SK-N-SH (cell line): ENCODE measurements at regions not wholly inside any gene's neighbourhood (a gene's known extent, or its start where the extent isn't known, plus 50 kb on each side); places are given as distances from the start of the nearest gene placed in this dataset.
"Not testable (repeated sequence)": the region's sequence is repeated elsewhere in the genome, so short reads cannot be mapped to it uniquely, and the experiment has no call there.

Source experiments
- CTCF ChIA-PET: fragments of 300-600, 350-600 bp; formaldehyde crosslinking; extraction: SDS; loops from one replicate; lab custom pipeline; 2021; lab: Yijun Ruan, JAX
- POLR2A ChIA-PET: fragments of 350-600 bp; sonication (Branson Sonifier 250); formaldehyde crosslinking; extraction: SDS; loops from one replicate; lab custom pipeline; 2020; ENCODE audit warnings: antibody characterized with exemption, inconsistent platforms; lab: Yijun Ruan, JAX
- DNase-seq: peaks from one replicate; pipeline ENCODE4 v3.0.0; 2012
- H2AFZ ChIP-seq: fragments of 200-600 bp; sonication (generic); 2 replicates; pipeline ENCODE4 v1.8.1; 2016; ENCODE audit warnings: antibody characterized with exemption, mild to moderate bottlenecking, low read depth
- H3F3A ChIP-seq: fragments of 200-600 bp; sonication (generic); replicated peaks from 2 replicates; pipeline ENCODE3; 2016; ENCODE audit warnings: antibody characterized with exemption, mild to moderate bottlenecking; ENCODE audit not compliant: insufficient read depth
- H3K27ac ChIP-seq, 2 experiments: fragments of 200-500 bp in 1 of 2; fragments of 200-600 bp in 1 of 2; sonication (Bioruptor generic) in 1 of 2; sonication (generic), shearing (Covaris generic) in 1 of 2; 2 replicates each; pipeline versions ENCODE4 v1.5.1 to v1.6.1; 2014 to 2016; ENCODE audit warnings: low read depth in 2 of 2, inconsistent platforms in 1 of 2, low read length in 1 of 2, mild to moderate bottlenecking in 1 of 2, mixed read lengths in 1 of 2
- H3K27me3 ChIP-seq: fragments of 200-600 bp; sonication (generic), shearing (Covaris generic); 2 replicates; pipeline ENCODE4 v1.6.1; 2016; ENCODE audit warnings: mixed run types; ENCODE audit not compliant: insufficient read depth
- H3K36me3 ChIP-seq, 2 experiments: fragments of 200-500 bp in 1 of 2; fragments of 200-600 bp in 1 of 2; sonication (Bioruptor generic) in 1 of 2; sonication (generic) in 1 of 2; replicated peaks in 1 of 2; 2 replicates each; pipeline versions ENCODE3 to v1.5.1; 2014 to 2016; ENCODE audit warnings: low read length in 1 of 2, mild to moderate bottlenecking in 1 of 2; ENCODE audit not compliant: insufficient read depth in 2 of 2, control insufficient read depth in 1 of 2
- H3K4me1 ChIP-seq, 2 experiments: fragments of 200-500 bp in 1 of 2; fragments of 200-600 bp in 1 of 2; sonication (Bioruptor generic) in 1 of 2; sonication (generic), shearing (Covaris generic) in 1 of 2; 2 replicates each; pipeline versions ENCODE4 v1.5.1 to v1.6.1; 2014 to 2016; ENCODE audit warnings: low read depth in 1 of 2, low read length in 1 of 2, mixed run types in 1 of 2; ENCODE audit not compliant: insufficient read depth in 2 of 2, control insufficient read depth in 1 of 2
- H3K4me2 ChIP-seq: fragments of 200-600 bp; sonication (generic), shearing (Covaris generic); 2 replicates; pipeline ENCODE4 v1.6.1; 2017; ENCODE audit warnings: mixed run types
- H3K4me3 ChIP-seq, 2 experiments: fragments of 200-500 bp in 1 of 2; fragments of 200-600 bp in 1 of 2; sonication (Bioruptor generic) in 1 of 2; sonication (generic), shearing (Covaris generic) in 1 of 2; 2 replicates each; pipeline versions ENCODE4 v1.5.1 to v1.8.1; 2014 to 2016; ENCODE audit warnings: low read depth in 2 of 2, inconsistent platforms in 1 of 2, low read length in 1 of 2, mild to moderate bottlenecking in 1 of 2, mixed read lengths in 1 of 2, moderate library complexity in 1 of 2
- H3K79me2 ChIP-seq: fragments of 200-600 bp; sonication (generic); 2 replicates; pipeline ENCODE4 v1.8.1; 2017; ENCODE audit warnings: mild to moderate bottlenecking; ENCODE audit not compliant: insufficient read depth
- H3K9ac ChIP-seq: fragments of 200-600 bp; sonication (generic); 2 replicates; pipeline ENCODE4 v1.6.1; 2017; ENCODE audit warnings: mixed run types
- H3K9me2 ChIP-seq: fragments of 200-600 bp; sonication (generic); 2 replicates; pipeline ENCODE4 v1.6.1; 2017; ENCODE audit warnings: mixed run types
- H3K9me3 ChIP-seq: fragments of 200-600 bp; sonication (generic); 2 replicates; pipeline ENCODE4 v1.6.1; 2017; ENCODE audit warnings: mixed run types, mild to moderate bottlenecking, moderate library complexity
- H4K20me1 ChIP-seq: fragments of 200-600 bp; sonication (generic); 2 replicates; pipeline ENCODE4 v1.6.1; 2017; ENCODE audit warnings: mild to moderate bottlenecking, mixed run types; ENCODE audit not compliant: insufficient read depth
- FOSL2 ChIP-seq: IDR thresholded peaks from 2 replicates; pipeline ENCODE4 v1.4.0; 2012; ENCODE audit warnings: low read depth, mild to moderate bottlenecking, moderate library complexity, borderline replicate concordance
- FOXJ3 ChIP-seq: sonication (generic); formaldehyde crosslinking; IDR thresholded peaks from 2 replicates; pipeline ENCODE4 v1.5.1; 2020; ENCODE audit warnings: mild to moderate bottlenecking, missing genetic modification reagents
- GATA2 ChIP-seq: sonication (generic); formaldehyde crosslinking; IDR thresholded peaks from 2 replicates; pipeline ENCODE4 v1.5.0; 2020; ENCODE audit warnings: mild to moderate bottlenecking, missing genetic modification reagents
- JUND ChIP-seq: IDR thresholded peaks from 2 replicates; pipeline ENCODE4 v1.4.0; 2012
- NFIC ChIP-seq: IDR thresholded peaks from 2 replicates; pipeline ENCODE4 v1.4.0; 2012; ENCODE audit warnings: borderline replicate concordance
- NRF1 ChIP-seq: IDR thresholded peaks from 2 replicates; pipeline ENCODE4 v1.6.1; 2012; ENCODE audit warnings: low read depth, mild to moderate bottlenecking, low read length
- RAD21 ChIP-seq: IDR thresholded peaks from 2 replicates; pipeline ENCODE4 v1.6.1; 2012; ENCODE audit warnings: mild to moderate bottlenecking, low read length
- RCOR1 ChIP-seq: fragments of 150-350 bp; IDR thresholded peaks from 2 replicates; pipeline ENCODE4 v1.6.1; 2017; ENCODE audit warnings: antibody characterized with exemption, low read length
- RXRA ChIP-seq: IDR thresholded peaks from 2 replicates; pipeline ENCODE4 v1.4.0; 2012; ENCODE audit warnings: low read depth, mild to moderate bottlenecking, borderline replicate concordance
- SIN3A ChIP-seq: IDR thresholded peaks from 2 replicates; pipeline ENCODE4 v1.6.1; 2012; ENCODE audit warnings: low read depth, mild to moderate bottlenecking, low read length, moderate library complexity, borderline replicate concordance
- SMC3 ChIP-seq: IDR thresholded peaks from 2 replicates; pipeline ENCODE4 v1.6.1; 2012; ENCODE audit warnings: low read depth, low read length, improper control_type of control experiment
- TAF1 ChIP-seq: IDR thresholded peaks from 2 replicates; pipeline ENCODE4 v1.6.1; 2012; ENCODE audit warnings: low read depth, mild to moderate bottlenecking, low read length, moderate library complexity, borderline replicate concordance
- TEAD4 ChIP-seq: IDR thresholded peaks from 2 replicates; pipeline ENCODE4 v1.4.0; 2012; ENCODE audit warnings: mild to moderate bottlenecking, borderline replicate concordance; ENCODE audit not compliant: insufficient read depth
- YY1 ChIP-seq: IDR thresholded peaks from 2 replicates; pipeline ENCODE4 v1.4.0; 2012; ENCODE audit warnings: low read depth, mild to moderate bottlenecking
- WGBS: methylation state at CpG from one replicate; pipeline ENCODE4 v1.1.6; 2017; ENCODE audit warnings: low lambda C conversion rate; 5-methylcytosine and 5-hydroxymethylcytosine counted together
- TF ChIP-seq, protein P1 (sequence below): fragments of 150-350 bp; IDR thresholded peaks from 2 replicates; pipeline ENCODE4 v1.6.1; 2017; ENCODE audit warnings: antibody characterized with exemption, low read length, low read depth, borderline replicate concordance
- TF ChIP-seq, protein P2 (sequence below): IDR thresholded peaks from 2 replicates; pipeline ENCODE4 v1.4.0; 2012; ENCODE audit warnings: low read depth, borderline replicate concordance
- TF ChIP-seq, protein P3 (sequence below): IDR thresholded peaks from 2 replicates; pipeline ENCODE4 v1.4.0; 2012; ENCODE audit warnings: low read depth, borderline replicate concordance
- TF ChIP-seq, protein P4 (sequence below): IDR thresholded peaks from 2 replicates; pipeline ENCODE4; 2012
- TF ChIP-seq, protein P5 (sequence below): IDR thresholded peaks from 2 replicates; pipeline ENCODE4 v1.6.1; 2012; ENCODE audit warnings: mild to moderate bottlenecking, low read depth, low read length, moderate library complexity
- TF ChIP-seq, protein P6 (sequence below): fragments of 150-350 bp; IDR thresholded peaks from 2 replicates; pipeline ENCODE4 v1.6.1; 2016; ENCODE audit warnings: mild to moderate bottlenecking, low read depth, low read length

DNA sequence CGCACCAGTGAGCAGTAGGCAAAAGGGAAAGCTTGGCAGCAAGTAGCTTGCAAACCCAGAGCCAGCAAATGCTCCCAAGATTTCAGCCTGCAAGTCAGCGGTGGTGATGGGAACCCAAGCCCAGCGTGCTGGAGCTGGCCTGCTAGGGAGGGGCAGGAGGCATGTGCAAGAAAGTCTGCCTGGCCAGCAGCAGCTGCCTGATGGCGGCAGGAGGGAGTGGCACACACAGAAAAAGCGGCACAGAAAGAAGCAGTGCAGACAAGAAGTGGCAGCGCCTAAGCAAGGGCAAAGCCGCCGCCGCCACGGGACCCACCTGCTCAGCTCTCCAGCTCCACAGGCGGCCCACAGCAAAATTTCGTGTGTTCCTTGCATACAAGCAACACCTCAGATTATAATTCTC lies 1206.5 kb upstream of the PABPC4L start:
- H3K4me2 ChIP-seq = no peak overlapping the region
- H3K4me1 ChIP-seq = no peaks in the 10 kb centered on the region
- TF ChIP-seq NFIC (no peak), NRF1 (no peak), RAD21 (no peak), TEAD4 (no peak), FOXJ3 (CRISPR knock-in tag) (no peak), GATA2 (no peak), FOSL2 (no peak), SMC3 (no peak), SIN3A (no peak), RXRA (no peak), RCOR1 (no peak), YY1 (no peak), JUND (no peak), TAF1 (no peak)
- TF ChIP-seq, protein P1, sequence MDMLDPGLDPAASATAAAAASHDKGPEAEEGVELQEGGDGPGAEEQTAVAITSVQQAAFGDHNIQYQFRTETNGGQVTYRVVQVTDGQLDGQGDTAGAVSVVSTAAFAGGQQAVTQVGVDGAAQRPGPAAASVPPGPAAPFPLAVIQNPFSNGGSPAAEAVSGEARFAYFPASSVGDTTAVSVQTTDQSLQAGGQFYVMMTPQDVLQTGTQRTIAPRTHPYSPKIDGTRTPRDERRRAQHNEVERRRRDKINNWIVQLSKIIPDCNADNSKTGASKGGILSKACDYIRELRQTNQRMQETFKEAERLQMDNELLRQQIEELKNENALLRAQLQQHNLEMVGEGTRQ = no peak
- TF ChIP-seq, protein P2, sequence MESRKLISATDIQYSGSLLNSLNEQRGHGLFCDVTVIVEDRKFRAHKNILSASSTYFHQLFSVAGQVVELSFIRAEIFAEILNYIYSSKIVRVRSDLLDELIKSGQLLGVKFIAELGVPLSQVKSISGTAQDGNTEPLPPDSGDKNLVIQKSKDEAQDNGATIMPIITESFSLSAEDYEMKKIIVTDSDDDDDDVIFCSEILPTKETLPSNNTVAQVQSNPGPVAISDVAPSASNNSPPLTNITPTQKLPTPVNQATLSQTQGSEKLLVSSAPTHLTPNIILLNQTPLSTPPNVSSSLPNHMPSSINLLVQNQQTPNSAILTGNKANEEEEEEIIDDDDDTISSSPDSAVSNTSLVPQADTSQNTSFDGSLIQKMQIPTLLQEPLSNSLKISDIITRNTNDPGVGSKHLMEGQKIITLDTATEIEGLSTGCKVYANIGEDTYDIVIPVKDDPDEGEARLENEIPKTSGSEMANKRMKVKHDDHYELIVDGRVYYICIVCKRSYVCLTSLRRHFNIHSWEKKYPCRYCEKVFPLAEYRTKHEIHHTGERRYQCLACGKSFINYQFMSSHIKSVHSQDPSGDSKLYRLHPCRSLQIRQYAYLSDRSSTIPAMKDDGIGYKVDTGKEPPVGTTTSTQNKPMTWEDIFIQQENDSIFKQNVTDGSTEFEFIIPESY = no peak
- TF ChIP-seq, protein P3, sequence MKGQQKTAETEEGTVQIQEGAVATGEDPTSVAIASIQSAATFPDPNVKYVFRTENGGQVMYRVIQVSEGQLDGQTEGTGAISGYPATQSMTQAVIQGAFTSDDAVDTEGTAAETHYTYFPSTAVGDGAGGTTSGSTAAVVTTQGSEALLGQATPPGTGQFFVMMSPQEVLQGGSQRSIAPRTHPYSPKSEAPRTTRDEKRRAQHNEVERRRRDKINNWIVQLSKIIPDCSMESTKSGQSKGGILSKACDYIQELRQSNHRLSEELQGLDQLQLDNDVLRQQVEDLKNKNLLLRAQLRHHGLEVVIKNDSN = no peak
- TF ChIP-seq, protein P4, sequence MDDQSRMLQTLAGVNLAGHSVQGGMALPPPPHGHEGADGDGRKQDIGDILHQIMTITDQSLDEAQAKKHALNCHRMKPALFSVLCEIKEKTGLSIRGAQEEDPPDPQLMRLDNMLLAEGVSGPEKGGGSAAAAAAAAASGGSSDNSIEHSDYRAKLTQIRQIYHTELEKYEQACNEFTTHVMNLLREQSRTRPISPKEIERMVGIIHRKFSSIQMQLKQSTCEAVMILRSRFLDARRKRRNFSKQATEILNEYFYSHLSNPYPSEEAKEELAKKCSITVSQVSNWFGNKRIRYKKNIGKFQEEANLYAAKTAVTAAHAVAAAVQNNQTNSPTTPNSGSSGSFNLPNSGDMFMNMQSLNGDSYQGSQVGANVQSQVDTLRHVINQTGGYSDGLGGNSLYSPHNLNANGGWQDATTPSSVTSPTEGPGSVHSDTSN = no peak
- TF ChIP-seq, protein P5, sequence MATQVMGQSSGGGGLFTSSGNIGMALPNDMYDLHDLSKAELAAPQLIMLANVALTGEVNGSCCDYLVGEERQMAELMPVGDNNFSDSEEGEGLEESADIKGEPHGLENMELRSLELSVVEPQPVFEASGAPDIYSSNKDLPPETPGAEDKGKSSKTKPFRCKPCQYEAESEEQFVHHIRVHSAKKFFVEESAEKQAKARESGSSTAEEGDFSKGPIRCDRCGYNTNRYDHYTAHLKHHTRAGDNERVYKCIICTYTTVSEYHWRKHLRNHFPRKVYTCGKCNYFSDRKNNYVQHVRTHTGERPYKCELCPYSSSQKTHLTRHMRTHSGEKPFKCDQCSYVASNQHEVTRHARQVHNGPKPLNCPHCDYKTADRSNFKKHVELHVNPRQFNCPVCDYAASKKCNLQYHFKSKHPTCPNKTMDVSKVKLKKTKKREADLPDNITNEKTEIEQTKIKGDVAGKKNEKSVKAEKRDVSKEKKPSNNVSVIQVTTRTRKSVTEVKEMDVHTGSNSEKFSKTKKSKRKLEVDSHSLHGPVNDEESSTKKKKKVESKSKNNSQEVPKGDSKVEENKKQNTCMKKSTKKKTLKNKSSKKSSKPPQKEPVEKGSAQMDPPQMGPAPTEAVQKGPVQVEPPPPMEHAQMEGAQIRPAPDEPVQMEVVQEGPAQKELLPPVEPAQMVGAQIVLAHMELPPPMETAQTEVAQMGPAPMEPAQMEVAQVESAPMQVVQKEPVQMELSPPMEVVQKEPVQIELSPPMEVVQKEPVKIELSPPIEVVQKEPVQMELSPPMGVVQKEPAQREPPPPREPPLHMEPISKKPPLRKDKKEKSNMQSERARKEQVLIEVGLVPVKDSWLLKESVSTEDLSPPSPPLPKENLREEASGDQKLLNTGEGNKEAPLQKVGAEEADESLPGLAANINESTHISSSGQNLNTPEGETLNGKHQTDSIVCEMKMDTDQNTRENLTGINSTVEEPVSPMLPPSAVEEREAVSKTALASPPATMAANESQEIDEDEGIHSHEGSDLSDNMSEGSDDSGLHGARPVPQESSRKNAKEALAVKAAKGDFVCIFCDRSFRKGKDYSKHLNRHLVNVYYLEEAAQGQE = no peak
- TF ChIP-seq, protein P6, sequence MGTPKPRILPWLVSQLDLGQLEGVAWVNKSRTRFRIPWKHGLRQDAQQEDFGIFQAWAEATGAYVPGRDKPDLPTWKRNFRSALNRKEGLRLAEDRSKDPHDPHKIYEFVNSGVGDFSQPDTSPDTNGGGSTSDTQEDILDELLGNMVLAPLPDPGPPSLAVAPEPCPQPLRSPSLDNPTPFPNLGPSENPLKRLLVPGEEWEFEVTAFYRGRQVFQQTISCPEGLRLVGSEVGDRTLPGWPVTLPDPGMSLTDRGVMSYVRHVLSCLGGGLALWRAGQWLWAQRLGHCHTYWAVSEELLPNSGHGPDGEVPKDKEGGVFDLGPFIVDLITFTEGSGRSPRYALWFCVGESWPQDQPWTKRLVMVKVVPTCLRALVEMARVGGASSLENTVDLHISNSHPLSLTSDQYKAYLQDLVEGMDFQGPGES = no peak
- H3K27ac ChIP-seq = no peak overlapping the region
- no peaks in the 10 kb centered on the region for H3F3A ChIP-seq
- no peaks in the 10 kb centered on the region for H3K36me3 ChIP-seq
- H3K9me3 ChIP-seq = no peaks in the 10 kb centered on the region
- H3K27me3 ChIP-seq = no peaks in the 10 kb centered on the region
- H3K9ac ChIP-seq = no peak overlapping the region
- no peaks in the 10 kb centered on the region for H3K79me2 ChIP-seq
- POLR2A ChIA-PET = no interaction called here
- no peaks in the 10 kb centered on the region for H4K20me1 ChIP-seq
- 39% methylated on average over 12 of the region's 12 CpGs for WGBS
- no peak overlapping the region for H3K4me3 ChIP-seq
- no peaks in the 10 kb centered on the region for H3K9me2 ChIP-seq
- CTCF ChIA-PET = no interaction called here
- H2AFZ ChIP-seq = no peak overlapping the region
- DNase-seq = peak; percentile 1

DNA sequence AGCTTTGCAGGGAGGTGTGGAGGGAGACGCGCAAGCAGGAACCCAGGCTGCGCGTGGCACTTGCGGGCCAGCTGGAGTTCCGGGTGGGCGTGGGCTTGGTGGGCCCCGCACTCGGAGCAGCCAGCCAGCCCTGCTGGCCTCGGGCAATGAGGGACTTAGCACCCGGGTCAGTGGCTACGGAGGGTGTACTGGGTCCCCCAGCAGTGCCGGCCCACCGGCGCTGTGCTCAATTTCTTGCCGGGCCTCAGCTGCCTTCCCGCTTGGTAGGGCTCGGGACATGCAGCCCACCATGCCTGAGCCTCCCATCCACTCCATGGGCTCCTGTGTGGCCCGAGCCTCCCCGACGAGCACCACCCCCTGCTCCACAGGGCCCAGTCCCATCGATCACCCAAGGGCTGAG lies 1205.0 kb upstream of the PABPC4L start:
- CTCF ChIA-PET, H3K27me3 ChIP-seq, H3K79me2 ChIP-seq, H3F3A ChIP-seq, H3K4me3 ChIP-seq, H3K9me3 ChIP-seq, H4K20me1 ChIP-seq, H3K4me1 ChIP-seq, H3K36me3 ChIP-seq, H3K27ac ChIP-seq, DNase-seq, H3K4me2 ChIP-seq, H3K9ac ChIP-seq, POLR2A ChIA-PET, H3K9me2 ChIP-seq, H2AFZ ChIP-seq: not testable (repeated sequence)
- WGBS = 59% methylated on average over 13 of the region's 22 CpGs
